Suppressor macrophage treated with lipopolysaccharide for 1 hour (primary cell): ENCODE measurements at regions not wholly inside any gene's neighbourhood (a gene's known extent, or its start where the extent isn't known, plus 50 kb on each side); places are given as distances from the start of the nearest gene placed in this dataset.

Source experiments
- DNase-seq, 3 donors: peaks; one replicate each; pipeline ENCODE4 v3.0.0-alpha.2; 2020 to 2022

GRCh38 chr5:81914696-81915095, 57.1 kb upstream of the ATG10 start:
- DNase-seq: no peak

GRCh38 chr5:81912933-81913332, 58.9 kb upstream of the ATG10 start:
- DNase-seq: no peak

- no peak for DNase-seq
Observed at GRCh38 chr5:81909677-81910076, 62.1 kb upstream of the ATG10 start.

- DNase-seq: no peak
Observed at GRCh38 chr5:81908771-81909170, 63.1 kb upstream of the ATG10 start.

GRCh38 chr5:81908044-81908443, 63.8 kb upstream of the ATG10 start:
- no peak for DNase-seq

GRCh38 chr5:81907012-81907635, 64.7 kb upstream of the ATG10 start:
- DNase-seq: no peak

GRCh38 chr5:81906086-81906485, 65.7 kb upstream of the ATG10 start:
- no peak for DNase-seq

GRCh38 chr5:81904861-81905260, 67.0 kb upstream of the ATG10 start:
- DNase-seq: no peak

GRCh38 chr5:81904166-81904565, 67.7 kb upstream of the ATG10 start:
- no peak for DNase-seq

GRCh38 chr5:81901586-81901985, 70.2 kb upstream of the ATG10 start:
- no peak for DNase-seq

- no peak for DNase-seq
Observed at GRCh38 chr5:81899123-81899522, 72.7 kb upstream of the ATG10 start.

GRCh38 chr5:81898403-81898802, 73.4 kb upstream of the ATG10 start:
- DNase-seq: peak; percentile 61 to 89 (median 88)

- DNase-seq: peak in 1 of 3 donors; percentile 26
Observed at GRCh38 chr5:81896764-81897163, 75.1 kb upstream of the ATG10 start.

- DNase-seq: peak; percentile 71 to 90 (median 89)
Observed at GRCh38 chr5:81895307-81895706, 76.5 kb upstream of the ATG10 start.

GRCh38 chr5:81893961-81894360, 77.9 kb upstream of the ATG10 start:
- no peak for DNase-seq

GRCh38 chr5:81884871-81885270, 87.0 kb upstream of the ATG10 start:
- no peak for DNase-seq

GRCh38 chr5:81883371-81883770, 88.5 kb upstream of the ATG10 start:
- DNase-seq: no peak

- no peak for DNase-seq
Observed at GRCh38 chr5:81881595-81881994, 90.2 kb upstream of the ATG10 start.

GRCh38 chr5:81879936-81880335, 91.9 kb upstream of the ATG10 start:
- DNase-seq: no peak

GRCh38 chr5:81878333-81878732, 93.5 kb upstream of the ATG10 start:
- DNase-seq: no peak

- DNase-seq: no peak
Observed at GRCh38 chr5:81866994-81867393, 104.8 kb upstream of the ATG10 start.

GRCh38 chr5:81860778-81861177, 109.9 kb upstream of the SSBP2 start:
- no peak for DNase-seq

GRCh38 chr5:81859624-81860023, 108.7 kb upstream of the SSBP2 start:
- no peak for DNase-seq

GRCh38 chr5:81856948-81857928, 106.3 kb upstream of the SSBP2 start:
- peak; percentile 38 to 49 (median 48) for DNase-seq
